ENCODE measurements at regions not wholly inside any gene's neighbourhood (a gene's known extent, or its start where the extent isn't known, plus 50 kb on each side); places are given as distances from the start of the nearest gene placed in this dataset.
"Not testable (repeated sequence)": the region's sequence is repeated elsewhere in the genome, so short reads cannot be mapped to it uniquely, and the experiment has no call there.

DNA sequence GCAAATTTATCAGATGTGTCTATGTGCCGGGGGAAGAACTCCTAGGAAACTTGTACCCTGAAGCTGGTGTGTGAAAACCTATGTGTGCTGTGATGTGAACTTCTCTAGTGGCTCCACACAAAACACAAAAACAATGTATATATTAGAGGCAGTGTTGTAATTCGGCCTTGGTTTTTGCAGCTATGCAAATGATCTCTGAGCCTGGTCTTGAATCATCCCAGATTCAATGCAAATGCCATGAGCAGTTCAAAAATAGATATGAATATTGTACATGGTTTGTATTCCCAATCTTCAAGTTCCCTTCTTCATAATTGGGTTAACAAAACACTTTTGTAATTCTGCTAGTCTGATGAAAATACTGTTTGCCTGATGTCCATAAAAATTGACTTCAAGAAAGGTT lies 152.6 kb downstream of the MFSD1 start:
- no peaks in the 10 kb centered on the region for H3K4me1 ChIP-seq
- intact Hi-C loops (cut with micrococcal nuclease; ENCODE audit: unreplicated experiment) = no loop called here
- DNase-seq = no peak
- Mint-ChIP-seq H3K4me1 (ENCODE audit: low read depth, unreplicated experiment) (no peaks in the 10 kb centered on the region), H3K36me3 (ENCODE audit: insufficient read depth, unreplicated experiment) (no peaks in the 10 kb centered on the region), H3K4me3 (ENCODE audit: unreplicated experiment) (no peak overlapping the region), H3K27me3 (ENCODE audit: insufficient read depth, unreplicated experiment) (peaks cover 7% of the 10 kb centered on the region), H3K9me3 (ENCODE audit: unreplicated experiment) (no peaks in the 10 kb centered on the region), H3K27ac (ENCODE audit: unreplicated experiment) (no peak overlapping the region)
- H3K9me3 ChIP-seq = no peaks in the 10 kb centered on the region
- H3K4me3 ChIP-seq (ENCODE audit: low read depth, low read length) = no peak overlapping the region
- no TSS peak for BruUV-seq (replicated peaks)
- ChIA-PET POLR2A (no interaction called here), CTCF (no interaction called here)
- H3K36me3 ChIP-seq (ENCODE audit: control insufficient read depth, insufficient read depth, low read length) = no peaks in the 10 kb centered on the region
- H3K27me3 ChIP-seq (replicated peaks; ENCODE audit: control insufficient read depth, insufficient read depth, low read length) = no peaks in the 10 kb centered on the region
- TF ChIP-seq, protein P1, sequence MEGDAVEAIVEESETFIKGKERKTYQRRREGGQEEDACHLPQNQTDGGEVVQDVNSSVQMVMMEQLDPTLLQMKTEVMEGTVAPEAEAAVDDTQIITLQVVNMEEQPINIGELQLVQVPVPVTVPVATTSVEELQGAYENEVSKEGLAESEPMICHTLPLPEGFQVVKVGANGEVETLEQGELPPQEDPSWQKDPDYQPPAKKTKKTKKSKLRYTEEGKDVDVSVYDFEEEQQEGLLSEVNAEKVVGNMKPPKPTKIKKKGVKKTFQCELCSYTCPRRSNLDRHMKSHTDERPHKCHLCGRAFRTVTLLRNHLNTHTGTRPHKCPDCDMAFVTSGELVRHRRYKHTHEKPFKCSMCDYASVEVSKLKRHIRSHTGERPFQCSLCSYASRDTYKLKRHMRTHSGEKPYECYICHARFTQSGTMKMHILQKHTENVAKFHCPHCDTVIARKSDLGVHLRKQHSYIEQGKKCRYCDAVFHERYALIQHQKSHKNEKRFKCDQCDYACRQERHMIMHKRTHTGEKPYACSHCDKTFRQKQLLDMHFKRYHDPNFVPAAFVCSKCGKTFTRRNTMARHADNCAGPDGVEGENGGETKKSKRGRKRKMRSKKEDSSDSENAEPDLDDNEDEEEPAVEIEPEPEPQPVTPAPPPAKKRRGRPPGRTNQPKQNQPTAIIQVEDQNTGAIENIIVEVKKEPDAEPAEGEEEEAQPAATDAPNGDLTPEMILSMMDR (IDR thresholded peaks at IDR 0.05; ENCODE audit: insufficient read depth in 1 of 2, low read depth in 1 of 2, low read length in 1 of 2, severe bottlenecking in 1 of 2, unreplicated experiment in 1 of 2) = no peak

DNA sequence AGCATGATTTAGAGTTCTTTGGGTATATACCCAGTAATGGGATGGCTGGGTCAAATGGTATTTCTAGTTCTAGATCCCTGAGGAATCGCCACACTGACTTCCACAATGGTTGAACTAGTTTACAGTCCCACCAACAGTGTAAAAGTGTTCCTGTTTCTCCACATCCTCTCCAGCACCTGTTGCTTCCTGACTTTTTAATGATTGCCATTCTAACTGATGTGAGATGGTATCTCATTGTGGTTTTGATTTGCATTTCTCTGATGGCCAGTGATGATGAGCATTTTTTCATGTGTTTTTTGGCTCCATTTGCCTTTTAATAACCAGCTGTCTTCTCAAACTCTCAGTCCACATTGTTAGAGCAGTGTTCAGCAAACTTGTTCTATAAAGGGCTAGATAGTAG lies 155.9 kb downstream of the MFSD1 start:
- not testable (repeated sequence) for H3K36me3 Mint-ChIP-seq (ENCODE audit: insufficient read depth, unreplicated experiment)

DNA sequence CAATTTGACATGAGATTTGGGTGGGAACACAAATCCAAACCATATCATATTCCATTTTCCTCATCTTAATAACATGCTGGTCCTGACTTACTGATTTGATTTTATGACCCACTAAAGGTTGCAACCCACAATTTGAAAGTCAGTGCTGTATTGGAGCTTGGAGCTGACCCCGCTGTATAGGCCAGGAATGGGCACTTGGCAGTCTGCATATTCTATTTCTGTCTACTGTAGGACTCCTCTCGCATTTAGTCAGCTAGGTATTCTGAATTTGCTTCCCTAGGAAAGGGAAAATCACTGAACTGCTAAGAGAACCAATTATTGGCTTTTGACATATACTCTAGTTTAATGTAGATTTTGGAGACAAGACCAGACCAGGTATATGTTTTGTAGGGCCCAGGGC lies 157.0 kb downstream of the MFSD1 start:
- BruUV-seq (replicated peaks) = no TSS peak
- Histone ChIP-seq H3K9me3 (no peaks in the 10 kb centered on the region), H3K27me3 (replicated peaks; ENCODE audit: control insufficient read depth, insufficient read depth, low read length) (no peaks in the 10 kb centered on the region), H3K36me3 (ENCODE audit: control insufficient read depth, insufficient read depth, low read length) (no peaks in the 10 kb centered on the region), H3K4me1 (no peaks in the 10 kb centered on the region), H3K4me3 (ENCODE audit: low read depth, low read length) (no peak overlapping the region)
- Mint-ChIP-seq H3K27ac (ENCODE audit: unreplicated experiment) (no peak overlapping the region), H3K27me3 (ENCODE audit: insufficient read depth, unreplicated experiment) (peaks cover 13% of the 10 kb centered on the region), H3K9me3 (ENCODE audit: unreplicated experiment) (no peaks in the 10 kb centered on the region), H3K4me3 (ENCODE audit: unreplicated experiment) (no peak overlapping the region), H3K36me3 (ENCODE audit: insufficient read depth, unreplicated experiment) (no peaks in the 10 kb centered on the region), H3K4me1 (ENCODE audit: low read depth, unreplicated experiment) (no peaks in the 10 kb centered on the region)
- intact Hi-C loops (cut with micrococcal nuclease; ENCODE audit: unreplicated experiment) = no loop called here
- ChIA-PET POLR2A (no interaction called here), CTCF (no interaction called here)
- TF ChIP-seq, protein P1 (IDR thresholded peaks at IDR 0.05; ENCODE audit: insufficient read depth in 1 of 2, low read depth in 1 of 2, low read length in 1 of 2, severe bottlenecking in 1 of 2, unreplicated experiment in 1 of 2) = no peak
- no peak for DNase-seq

More for the DNA sequence above, 155.9 kb downstream of the MFSD1 start:
- CTCF ChIA-PET; POLR2A ChIA-PET; H3K4me1 ChIP-seq; H3K27me3 Mint-ChIP-seq (ENCODE audit: insufficient read depth, unreplicated experiment); H3K9me3 Mint-ChIP-seq (ENCODE audit: unreplicated experiment); H3K4me1 Mint-ChIP-seq (ENCODE audit: low read depth, unreplicated experiment); DNase-seq; H3K4me3 ChIP-seq (ENCODE audit: low read depth, low read length); H3K4me3 Mint-ChIP-seq (ENCODE audit: unreplicated experiment); H3K36me3 ChIP-seq (ENCODE audit: control insufficient read depth, insufficient read depth, low read length); H3K27ac Mint-ChIP-seq (ENCODE audit: unreplicated experiment); intact Hi-C loops (cut with micrococcal nuclease; ENCODE audit: unreplicated experiment); H3K27me3 ChIP-seq (replicated peaks; ENCODE audit: control insufficient read depth, insufficient read depth, low read length); BruUV-seq (replicated peaks); H3K9me3 ChIP-seq: not testable (repeated sequence)

DNA sequence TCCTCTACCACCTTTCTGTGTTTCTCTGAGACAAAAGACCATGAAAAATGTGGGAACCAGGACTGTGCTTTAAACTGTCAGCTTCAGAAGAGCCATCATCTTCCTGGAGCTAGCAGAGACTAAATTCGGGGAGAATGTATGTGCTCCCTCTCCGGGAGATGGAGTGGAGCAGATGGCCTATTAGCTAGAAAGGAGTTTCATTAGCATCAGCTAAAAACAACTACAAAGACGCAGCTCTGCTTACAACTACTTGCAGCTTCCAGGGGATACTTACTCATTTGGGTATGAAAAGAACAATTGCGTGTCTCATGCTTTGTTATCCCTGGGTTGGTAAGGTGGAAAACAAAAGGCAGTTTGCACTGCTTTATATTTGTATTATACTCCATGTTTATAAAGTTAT lies 159.6 kb downstream of the MFSD1 start:
- ChIA-PET POLR2A (no interaction called here), CTCF (no interaction called here)
- Histone ChIP-seq H3K27me3 (replicated peaks; ENCODE audit: control insufficient read depth, insufficient read depth, low read length) (no peaks in the 10 kb centered on the region), H3K4me1 (no peaks in the 10 kb centered on the region), H3K4me3 (ENCODE audit: low read depth, low read length) (no peak overlapping the region), H3K36me3 (ENCODE audit: control insufficient read depth, insufficient read depth, low read length) (no peaks in the 10 kb centered on the region), H3K9me3 (no peaks in the 10 kb centered on the region)
- Mint-ChIP-seq H3K27me3 (ENCODE audit: insufficient read depth, unreplicated experiment) (peaks cover 9% of the 10 kb centered on the region), H3K36me3 (ENCODE audit: insufficient read depth, unreplicated experiment) (no peaks in the 10 kb centered on the region), H3K4me1 (ENCODE audit: low read depth, unreplicated experiment) (no peaks in the 10 kb centered on the region), H3K27ac (ENCODE audit: unreplicated experiment) (no peak overlapping the region), H3K4me3 (ENCODE audit: unreplicated experiment) (no peak overlapping the region), H3K9me3 (ENCODE audit: unreplicated experiment) (no peaks in the 10 kb centered on the region)
- DNase-seq = no peak
- TF ChIP-seq, protein P1 (IDR thresholded peaks at IDR 0.05; ENCODE audit: insufficient read depth in 1 of 2, low read depth in 1 of 2, low read length in 1 of 2, severe bottlenecking in 1 of 2, unreplicated experiment in 1 of 2) = no peak
- no TSS peak for BruUV-seq (replicated peaks)
- intact Hi-C loops (cut with micrococcal nuclease; ENCODE audit: unreplicated experiment) = no loop called here
